ENCODE measurements at regions not wholly inside any gene's neighbourhood (a gene's known extent, or its start where the extent isn't known, plus 50 kb on each side); places are given as distances from the start of the nearest gene placed in this dataset.

GRCh38 chr2:128545829-128546228 is 227.2 kb upstream of the HS6ST1 start:
- Histone ChIP-seq H3K79me2 (ENCODE audit: low read length) (no peaks in the 10 kb centered on the region), H4K20me1 (ENCODE audit: insufficient read depth, low read length) (no peaks in the 10 kb centered on the region), H3K4me1 (ENCODE audit: low read length) (no peaks in the 10 kb centered on the region), H3K4me3 (ENCODE audit: low read length) (no peak overlapping the region), H3K27me3 (ENCODE audit: low read depth, low read length) (no peaks in the 10 kb centered on the region), H3K4me2 (ENCODE audit: low read length) (no peak overlapping the region), H3K9me3 (ENCODE audit: insufficient read depth, low read length) (no peaks in the 10 kb centered on the region), H2AFZ (ENCODE audit: low read depth, low read length) (no peak overlapping the region), H3K36me3 (replicated peaks; ENCODE audit: low read depth, low read length) (no peaks in the 10 kb centered on the region), H3K27ac (ENCODE audit: low read length) (no peak overlapping the region), H3K9ac (ENCODE audit: low read length) (no peak overlapping the region)
- TF ChIP-seq CTCF (IDR thresholded peaks at IDR 0.05; ENCODE audit: low read depth, low read length), result no peak
- TF ChIP-seq EZH2phosphoT487 (IDR thresholded peaks at IDR 0.05; ENCODE audit: low read depth), result no peak

- H3K4me2 ChIP-seq (ENCODE audit: low read length), result no peak overlapping the region
- no peaks in the 10 kb centered on the region for H3K36me3 ChIP-seq (replicated peaks; ENCODE audit: low read depth, low read length)
- TF ChIP-seq EZH2phosphoT487 (IDR thresholded peaks at IDR 0.05; ENCODE audit: low read depth) (no peak), CTCF (IDR thresholded peaks at IDR 0.05; ENCODE audit: low read depth, low read length) (no peak)
- H3K4me1 ChIP-seq (ENCODE audit: low read length), result no peaks in the 10 kb centered on the region
- H3K4me3 ChIP-seq (ENCODE audit: low read length), result no peak overlapping the region
- no peaks in the 10 kb centered on the region for H4K20me1 ChIP-seq (ENCODE audit: insufficient read depth, low read length)
- no peaks in the 10 kb centered on the region for H3K27me3 ChIP-seq (ENCODE audit: low read depth, low read length)
- no peaks in the 10 kb centered on the region for H3K9me3 ChIP-seq (ENCODE audit: insufficient read depth, low read length)
- H3K27ac ChIP-seq (ENCODE audit: low read length), result no peak overlapping the region
- H3K79me2 ChIP-seq (ENCODE audit: low read length), result no peaks in the 10 kb centered on the region
- no peak overlapping the region for H3K9ac ChIP-seq (ENCODE audit: low read length)
- H2AFZ ChIP-seq (ENCODE audit: low read depth, low read length), result no peak overlapping the region
Measured at GRCh38 chr2:128547667-128548066, 229.0 kb upstream of the HS6ST1 start.

GRCh38 chr2:128548461-128548891 is 229.8 kb upstream of the HS6ST1 start:
- Histone ChIP-seq H4K20me1 (ENCODE audit: insufficient read depth, low read length) (no peaks in the 10 kb centered on the region), H3K4me2 (ENCODE audit: low read length) (no peak overlapping the region), H3K9me3 (ENCODE audit: insufficient read depth, low read length) (no peaks in the 10 kb centered on the region), H3K4me3 (ENCODE audit: low read length) (no peak overlapping the region), H3K79me2 (ENCODE audit: low read length) (no peaks in the 10 kb centered on the region), H3K27ac (ENCODE audit: low read length) (no peak overlapping the region), H3K4me1 (ENCODE audit: low read length) (no peaks in the 10 kb centered on the region), H2AFZ (ENCODE audit: low read depth, low read length) (no peak overlapping the region), H3K36me3 (replicated peaks; ENCODE audit: low read depth, low read length) (no peaks in the 10 kb centered on the region), H3K9ac (ENCODE audit: low read length) (no peak overlapping the region), H3K27me3 (ENCODE audit: low read depth, low read length) (no peaks in the 10 kb centered on the region)
- TF ChIP-seq EZH2phosphoT487 (IDR thresholded peaks at IDR 0.05; ENCODE audit: low read depth) (no peak), CTCF (IDR thresholded peaks at IDR 0.05; ENCODE audit: low read depth, low read length) (no peak)

DNA sequence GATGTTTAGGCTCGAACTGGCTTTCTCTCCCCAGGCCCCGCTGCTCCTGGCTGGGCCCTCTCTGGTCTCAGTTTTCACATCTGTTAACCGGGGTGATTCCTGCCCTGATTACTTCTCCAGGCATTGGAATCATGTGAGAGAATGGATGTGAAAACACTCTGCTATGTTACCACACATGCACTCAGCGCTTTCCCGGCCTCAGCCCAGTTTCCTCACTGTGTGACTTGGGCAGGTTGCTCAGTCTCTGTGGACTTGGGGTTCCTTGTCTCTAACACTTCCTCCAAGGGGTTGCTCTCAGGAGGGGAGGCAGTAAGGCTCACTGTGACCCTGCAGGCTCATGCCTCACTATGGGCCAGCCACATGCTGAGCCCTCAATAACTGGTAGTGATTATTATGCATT is 230.4 kb upstream of the HS6ST1 start:
- Histone ChIP-seq H3K4me2 (ENCODE audit: low read length) (no peak overlapping the region), H3K4me3 (ENCODE audit: low read length) (no peak overlapping the region), H4K20me1 (ENCODE audit: insufficient read depth, low read length) (no peaks in the 10 kb centered on the region), H3K27ac (ENCODE audit: low read length) (no peak overlapping the region), H3K4me1 (ENCODE audit: low read length) (no peaks in the 10 kb centered on the region), H3K27me3 (ENCODE audit: low read depth, low read length) (no peaks in the 10 kb centered on the region), H3K79me2 (ENCODE audit: low read length) (no peaks in the 10 kb centered on the region), H3K36me3 (replicated peaks; ENCODE audit: low read depth, low read length) (no peaks in the 10 kb centered on the region), H3K9ac (ENCODE audit: low read length) (no peak overlapping the region), H3K9me3 (ENCODE audit: insufficient read depth, low read length) (no peaks in the 10 kb centered on the region), H2AFZ (ENCODE audit: low read depth, low read length) (no peak overlapping the region)
- TF ChIP-seq EZH2phosphoT487 (IDR thresholded peaks at IDR 0.05; ENCODE audit: low read depth) (no peak), CTCF (IDR thresholded peaks at IDR 0.05; ENCODE audit: low read depth, low read length) (no peak)
